ENCODE measurements at regions not wholly inside any gene's neighbourhood (a gene's known extent, or its start where the extent isn't known, plus 50 kb on each side); places are given as distances from the start of the nearest gene placed in this dataset.

GRCh38 chrX:20362268-20363267, 95.9 kb upstream of the RPS6KA3 start:
- TF ChIP-seq ERG (CRISPR knock-in tag; IDR thresholded peaks at IDR 0.05) (no peak), CTCF (IDR thresholded peaks at IDR 0.05) (no peak), NR2C2 (CRISPR knock-in tag; IDR thresholded peaks at IDR 0.05) (no peak), ATF2 (CRISPR knock-in tag; IDR thresholded peaks at IDR 0.05; ENCODE audit: borderline replicate concordance, low read depth) (no peak), NR1H2 (CRISPR knock-in tag; IDR thresholded peaks at IDR 0.05) (no peak), ATF3 (CRISPR knock-in tag; conservative IDR thresholded peaks at IDR 0.05) (no peak), E2F1 (CRISPR knock-in tag; IDR thresholded peaks at IDR 0.05) (no peak), HMGXB4 (CRISPR knock-in tag; IDR thresholded peaks at IDR 0.05) (no peak), TEAD4 (CRISPR knock-in tag; IDR thresholded peaks at IDR 0.05) (no peak), ATF1 (CRISPR knock-in tag; IDR thresholded peaks at IDR 0.05) (no peak)

All from WTC11 (cell line).